ENCODE measurements at regions not wholly inside any gene's neighbourhood (a gene's known extent, or its start where the extent isn't known, plus 50 kb on each side); places are given as distances from the start of the nearest gene placed in this dataset.
"Not testable (repeated sequence)": the region's sequence is repeated elsewhere in the genome, so short reads cannot be mapped to it uniquely, and the experiment has no call there.

GRCh38 chr12:93226361-93226760, 151.4 kb upstream of the NUDT4 start:
- H3K36me3 Mint-ChIP-seq = peaks cover 0 to 3% (median 0%) of the 10 kb centered on the region in 3 donors
- no peak for DNase-seq
- peaks cover 0 to 6% (median 0%) of the 10 kb centered on the region in 3 donors for H3K27me3 Mint-ChIP-seq (ENCODE audit: low read depth in 3 of 3)
- H3K9me3 Mint-ChIP-seq = peaks cover 0 to 5% (median 0%) of the 10 kb centered on the region in 6 donors
- H3K4me3 Mint-ChIP-seq = no peak overlapping the region
- no peaks in the 10 kb centered on the region for H3K4me1 Mint-ChIP-seq
- no peak overlapping the region for H3K27ac Mint-ChIP-seq

DNA sequence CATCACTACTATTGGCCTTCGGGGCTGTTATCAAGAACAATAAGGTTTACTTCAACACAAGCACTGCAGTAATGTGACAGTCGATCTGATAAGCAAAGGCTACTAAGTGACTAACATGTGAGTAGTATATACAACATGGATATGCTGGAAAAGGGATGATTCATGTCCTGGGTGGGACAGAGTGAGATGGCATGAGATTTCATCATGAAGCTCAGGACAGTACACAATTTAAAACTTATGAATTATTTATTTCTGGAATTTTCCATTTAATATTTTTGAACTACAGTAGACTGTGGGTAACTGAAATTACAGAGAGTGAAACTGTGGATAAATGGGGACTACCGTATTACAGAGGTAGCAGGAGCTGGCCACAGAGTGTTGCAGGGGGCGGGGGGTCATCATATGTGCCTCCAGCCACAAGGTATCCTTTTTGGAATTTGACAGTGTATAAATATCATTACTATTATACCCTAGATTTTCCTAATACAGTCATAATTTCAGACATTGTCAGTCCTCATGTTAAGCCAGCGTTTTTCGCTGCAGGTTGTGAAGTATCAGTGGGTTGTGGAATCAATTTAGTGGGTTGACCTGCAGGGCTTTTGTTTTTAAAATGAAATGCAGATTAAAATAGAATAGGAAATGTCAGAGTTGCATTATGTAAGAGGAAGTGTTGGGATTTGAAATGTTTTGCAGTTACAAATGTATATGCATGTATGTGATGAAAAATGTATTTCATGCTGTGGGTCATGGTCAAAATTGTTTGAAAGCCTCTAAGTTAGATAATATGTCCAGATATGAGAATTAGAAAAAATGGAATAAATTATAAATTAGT, 148.0 kb upstream of the NUDT4 start:
- H3K9me3 Mint-ChIP-seq = no peaks in the 10 kb centered on the region
- no peak overlapping the region for H3K4me3 Mint-ChIP-seq
- H3K27me3 Mint-ChIP-seq (ENCODE audit: low read depth in 3 of 3) = peaks cover 0 to 10% (median 4%) of the 10 kb centered on the region in 3 donors
- DNase-seq = no peak
- no peaks in the 10 kb centered on the region for H3K36me3 Mint-ChIP-seq
- H3K27ac Mint-ChIP-seq = no peak overlapping the region
- H3K4me1 Mint-ChIP-seq = no peaks in the 10 kb centered on the region

- no peak for DNase-seq
- Mint-ChIP-seq H3K4me3 (no peak overlapping the region), H3K9me3 (no peaks in the 10 kb centered on the region), H3K4me1 (no peaks in the 10 kb centered on the region), H3K36me3 (no peaks in the 10 kb centered on the region), H3K27ac (no peak overlapping the region), H3K27me3 (ENCODE audit: low read depth in 3 of 3) (peaks cover 0 to 10% (median 4%) of the 10 kb centered on the region in 3 donors)
Measured at GRCh38 chr12:93230326-93230720, 147.4 kb upstream of the NUDT4 start.

DNA sequence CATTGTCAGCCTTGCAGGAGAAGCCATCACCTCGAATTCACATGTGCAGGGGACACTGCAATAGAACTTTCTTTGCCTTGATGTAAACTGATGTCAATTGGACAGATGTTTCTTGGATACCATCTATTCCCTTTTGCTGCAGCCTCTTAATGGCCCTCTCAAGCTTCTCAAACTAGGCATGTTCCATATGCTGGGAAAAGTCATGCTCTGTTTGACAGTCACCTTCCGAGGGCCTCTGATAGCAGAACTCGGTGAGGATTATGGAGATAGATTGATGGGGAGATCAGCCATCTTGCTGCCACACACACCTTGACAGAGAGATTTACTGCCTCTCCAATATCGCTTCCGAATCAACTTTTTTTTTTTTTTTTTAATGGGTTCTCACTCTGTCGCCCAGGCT, 145.8 kb upstream of the NUDT4 start:
- no peak overlapping the region for H3K27ac Mint-ChIP-seq
- peaks cover 4 to 10% (median 6%) of the 10 kb centered on the region in 3 donors for H3K27me3 Mint-ChIP-seq (ENCODE audit: low read depth in 3 of 3)
- no peaks in the 10 kb centered on the region for H3K4me1 Mint-ChIP-seq
- H3K36me3 Mint-ChIP-seq = no peaks in the 10 kb centered on the region
- no peak for DNase-seq
- no peaks in the 10 kb centered on the region for H3K9me3 Mint-ChIP-seq
- no peak overlapping the region for H3K4me3 Mint-ChIP-seq

DNA sequence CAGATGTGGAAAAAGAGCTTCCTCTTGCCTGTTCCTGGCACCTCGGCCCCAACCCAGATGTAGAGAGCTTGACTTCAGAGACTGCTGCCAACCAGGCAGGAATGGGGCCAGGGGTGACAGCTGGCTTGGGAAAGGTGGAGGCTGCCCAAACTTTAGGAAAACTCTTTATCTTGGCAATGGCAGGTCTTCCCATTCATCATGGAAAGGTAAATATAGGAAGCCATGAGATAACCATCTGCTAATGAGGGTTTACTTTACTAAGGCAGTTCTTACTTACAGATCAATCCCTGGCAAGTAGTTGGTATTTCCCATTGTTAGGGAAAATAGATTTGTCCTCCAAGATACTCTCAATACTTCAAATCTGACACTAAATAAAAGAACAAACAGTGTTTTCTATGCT, 143.1 kb upstream of the NUDT4 start:
- H3K4me3 Mint-ChIP-seq = no peak overlapping the region
- no peaks in the 10 kb centered on the region for H3K36me3 Mint-ChIP-seq
- H3K9me3 Mint-ChIP-seq = peaks cover 0 to 2% (median 0%) of the 10 kb centered on the region in 6 donors
- DNase-seq = no peak
- no peak overlapping the region for H3K27ac Mint-ChIP-seq
- peaks cover 4 to 6% (median 4%) of the 10 kb centered on the region in 3 donors for H3K27me3 Mint-ChIP-seq (ENCODE audit: low read depth in 3 of 3)
- H3K4me1 Mint-ChIP-seq = no peaks in the 10 kb centered on the region

DNA sequence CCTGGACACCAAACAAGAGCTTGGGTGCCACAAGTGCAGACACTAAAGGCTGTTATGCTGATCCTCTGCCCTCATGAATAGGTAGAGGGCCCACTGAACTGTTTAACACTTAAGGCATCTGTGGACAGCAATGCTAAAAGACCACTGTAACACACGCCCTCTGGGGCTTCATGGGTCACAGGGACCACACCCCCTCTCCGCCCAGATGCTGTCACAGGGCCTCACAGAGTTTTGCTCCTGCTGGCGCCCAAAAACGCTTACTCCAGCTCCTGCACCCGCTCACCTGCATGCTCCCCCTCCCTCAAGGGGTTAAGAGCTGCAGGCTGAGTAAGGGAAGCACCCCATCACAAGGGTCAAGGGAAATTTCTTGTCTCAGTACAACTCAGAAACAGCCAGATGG, 141.8 kb upstream of the NUDT4 start:
- no peaks in the 10 kb centered on the region for H3K36me3 Mint-ChIP-seq
- H3K9me3 Mint-ChIP-seq = peaks cover 0 to 2% (median 0%) of the 10 kb centered on the region in 6 donors
- no peaks in the 10 kb centered on the region for H3K4me1 Mint-ChIP-seq
- no peak for DNase-seq
- no peak overlapping the region for H3K27ac Mint-ChIP-seq
- H3K27me3 Mint-ChIP-seq (ENCODE audit: low read depth in 3 of 3) = peaks cover 4 to 6% (median 4%) of the 10 kb centered on the region in 3 donors
- no peak overlapping the region for H3K4me3 Mint-ChIP-seq

- H3K36me3 Mint-ChIP-seq = no peaks in the 10 kb centered on the region
Measured at GRCh38 chr12:93237235-93237915, 140.3 kb upstream of the NUDT4 start.

DNA sequence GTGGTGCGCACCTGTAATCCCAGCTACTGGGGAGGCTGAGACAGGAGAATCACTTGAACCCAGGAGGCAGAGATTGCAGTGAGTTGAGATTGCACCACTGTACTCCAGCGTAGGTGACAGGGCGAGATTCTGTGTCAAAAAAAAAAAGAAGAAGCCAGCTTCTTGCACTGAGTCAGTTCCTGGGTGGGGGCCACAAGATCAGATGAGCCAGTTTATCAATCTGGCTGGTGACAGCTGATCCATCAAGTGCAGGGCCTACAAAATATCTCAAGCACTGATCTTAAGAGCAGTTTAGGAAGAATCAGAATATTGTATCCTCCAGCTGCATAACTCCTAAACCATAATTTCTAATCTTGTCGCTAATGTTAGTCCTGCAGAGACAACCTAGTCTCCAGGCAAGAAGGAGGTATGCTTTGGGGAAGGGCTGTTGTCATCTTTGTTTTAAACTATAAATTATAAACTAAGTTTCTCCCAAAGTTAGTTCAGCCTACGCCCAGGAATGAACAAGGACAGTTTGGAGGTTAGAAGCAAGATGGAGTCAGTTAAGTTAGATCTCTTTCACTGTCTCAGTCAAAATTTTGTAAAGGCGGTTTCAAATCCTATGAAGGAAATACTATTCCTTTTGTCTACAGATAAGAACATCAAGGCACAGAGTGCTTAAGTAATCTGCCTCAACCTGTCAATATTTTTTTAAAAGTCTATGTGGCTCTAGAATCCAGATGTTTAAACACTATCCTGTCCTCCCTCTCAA, 139.0 kb upstream of the NUDT4 start:
- H3K27ac Mint-ChIP-seq; H3K4me1 Mint-ChIP-seq; DNase-seq; H3K9me3 Mint-ChIP-seq; H3K36me3 Mint-ChIP-seq; H3K4me3 Mint-ChIP-seq; H3K27me3 Mint-ChIP-seq (ENCODE audit: low read depth in 3 of 3): not testable (repeated sequence)

More at GRCh38 chr12:93237235-93237915, 140.3 kb upstream of the NUDT4 start:
- Mint-ChIP-seq H3K27me3 (ENCODE audit: low read depth in 3 of 3) (peaks cover 2 to 6% (median 4%) of the 10 kb centered on the region in 3 donors), H3K4me3 (no peak overlapping the region), H3K27ac (no peak overlapping the region), H3K9me3 (peaks cover 0 to 2% (median 0%) of the 10 kb centered on the region in 6 donors), H3K4me1 (no peaks in the 10 kb centered on the region)
- DNase-seq = no peak

DNA sequence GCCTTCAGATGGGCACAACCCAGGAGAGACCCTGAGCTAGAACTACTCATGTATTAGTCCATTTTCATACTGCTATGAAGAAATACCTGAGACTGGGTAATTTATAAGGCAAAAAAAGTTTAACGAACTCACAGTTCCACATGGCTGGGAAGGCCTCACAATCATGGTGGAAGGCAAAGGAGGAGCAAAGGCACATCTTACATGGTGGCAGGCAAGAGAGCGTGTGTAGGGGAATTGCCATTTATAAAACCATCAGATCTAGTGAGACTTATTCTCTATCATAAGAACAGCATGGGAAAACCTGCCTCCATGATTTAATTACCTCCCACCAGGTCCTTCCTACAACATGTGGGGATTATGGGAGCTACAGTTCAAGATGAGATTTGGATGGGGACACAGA, 137.9 kb upstream of the NUDT4 start:
- not testable (repeated sequence) for H3K27ac Mint-ChIP-seq; H3K4me1 Mint-ChIP-seq; H3K9me3 Mint-ChIP-seq; DNase-seq; H3K36me3 Mint-ChIP-seq; H3K27me3 Mint-ChIP-seq (ENCODE audit: low read depth in 3 of 3); H3K4me3 Mint-ChIP-seq

GRCh38 chr12:93242154-93242972, 135.4 kb upstream of the NUDT4 start:
- no peak for DNase-seq
- H3K4me1 Mint-ChIP-seq = peaks cover 6 to 9% of the 10 kb centered on the region in 2 donors
- H3K4me3 Mint-ChIP-seq = no peak overlapping the region
- peaks cover 0 to 2% (median 0%) of the 10 kb centered on the region in 6 donors for H3K9me3 Mint-ChIP-seq
- no peak overlapping the region for H3K27ac Mint-ChIP-seq
- no peaks in the 10 kb centered on the region for H3K27me3 Mint-ChIP-seq (ENCODE audit: low read depth in 3 of 3)
- no peaks in the 10 kb centered on the region for H3K36me3 Mint-ChIP-seq

GRCh38 chr12:93243382-93243688, 134.4 kb upstream of the NUDT4 start:
- Mint-ChIP-seq H3K4me1 (peaks cover 6 to 9% of the 10 kb centered on the region in 2 donors), H3K27ac (no peak overlapping the region)

DNA sequence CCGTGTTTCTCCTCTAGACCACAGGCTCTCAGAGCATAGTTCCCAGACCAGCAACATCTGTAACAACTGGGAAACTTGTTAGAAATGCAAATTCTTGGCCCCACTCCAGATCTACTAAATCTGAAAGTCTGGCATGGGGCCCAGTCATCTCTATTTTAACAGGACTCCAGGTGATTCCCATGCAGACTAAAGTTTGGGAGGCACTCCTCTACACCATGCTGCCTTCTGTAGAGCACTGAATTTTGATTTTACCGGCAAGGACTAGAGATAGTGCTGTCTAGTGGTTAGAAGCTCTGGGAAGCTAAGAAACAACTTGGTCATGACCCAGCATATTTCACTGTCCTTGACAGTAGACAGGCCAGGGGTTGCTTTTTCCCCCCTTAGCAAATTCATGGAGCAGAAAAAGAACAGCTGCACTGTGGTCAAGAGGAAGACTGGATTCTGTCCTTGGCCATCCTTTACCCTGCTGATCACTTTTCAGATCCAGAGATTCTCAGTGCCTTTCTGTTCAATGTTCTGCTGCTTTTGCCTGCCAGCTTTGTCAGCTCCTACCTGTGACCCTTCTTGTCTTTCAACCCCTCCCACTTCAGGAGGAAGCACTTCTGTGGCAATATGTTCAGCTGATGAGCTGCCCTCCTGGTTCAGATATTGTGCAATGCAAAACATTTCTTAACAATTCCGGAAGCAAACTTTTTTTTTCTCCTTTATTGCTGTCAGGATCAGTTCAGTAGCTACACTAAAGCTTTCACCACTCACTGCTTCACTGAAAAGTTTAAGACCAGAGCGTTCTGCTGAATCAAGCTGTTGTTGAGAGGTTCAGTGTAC, 133.8 kb upstream of the NUDT4 start:
- peak overlapping the region in 1 of 6 donors; percentile 3 for H3K27ac Mint-ChIP-seq
- H3K9me3 Mint-ChIP-seq = peaks cover 0 to 2% (median 0%) of the 10 kb centered on the region in 6 donors
- H3K36me3 Mint-ChIP-seq = no peaks in the 10 kb centered on the region
- no peak overlapping the region for H3K4me3 Mint-ChIP-seq
- DNase-seq = peak in 1 of 3 donors; percentile 2
- no peaks in the 10 kb centered on the region for H3K27me3 Mint-ChIP-seq (ENCODE audit: low read depth in 3 of 3)
- H3K4me1 Mint-ChIP-seq = peaks cover 6 to 12% of the 10 kb centered on the region in 2 donors

More at GRCh38 chr12:93243382-93243688, 134.4 kb upstream of the NUDT4 start:
- no peaks in the 10 kb centered on the region for H3K27me3 Mint-ChIP-seq (ENCODE audit: low read depth in 3 of 3)
- DNase-seq = no peak
- peaks cover 0 to 2% (median 0%) of the 10 kb centered on the region in 6 donors for H3K9me3 Mint-ChIP-seq
- no peaks in the 10 kb centered on the region for H3K36me3 Mint-ChIP-seq
- H3K4me3 Mint-ChIP-seq = no peak overlapping the region

Data from immature natural killer cell (primary cell).